ENCODE measurements at regions not wholly inside any gene's neighbourhood (a gene's known extent, or its start where the extent isn't known, plus 50 kb on each side); places are given as distances from the start of the nearest gene placed in this dataset.

DNA sequence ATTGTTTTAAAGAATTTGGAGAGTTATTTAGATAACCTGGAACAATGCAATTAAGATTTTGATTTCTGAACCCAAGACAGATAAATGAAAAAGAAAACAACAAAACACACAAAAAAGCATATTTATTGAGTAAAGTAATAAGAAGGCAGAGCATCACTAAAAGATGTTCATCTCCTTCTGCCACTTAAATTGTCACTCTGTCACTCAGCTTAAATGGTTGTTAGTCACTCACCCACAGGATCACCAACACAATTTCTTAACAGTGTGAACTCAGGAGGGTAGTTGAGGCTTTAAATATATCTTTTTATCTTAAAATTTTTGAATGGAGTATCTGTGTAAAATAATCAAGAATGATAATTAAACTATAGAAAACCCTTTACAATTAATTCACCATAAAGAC lies 1215.5 kb upstream of the PCDH20 start:
- TF ChIP-seq, protein P1, sequence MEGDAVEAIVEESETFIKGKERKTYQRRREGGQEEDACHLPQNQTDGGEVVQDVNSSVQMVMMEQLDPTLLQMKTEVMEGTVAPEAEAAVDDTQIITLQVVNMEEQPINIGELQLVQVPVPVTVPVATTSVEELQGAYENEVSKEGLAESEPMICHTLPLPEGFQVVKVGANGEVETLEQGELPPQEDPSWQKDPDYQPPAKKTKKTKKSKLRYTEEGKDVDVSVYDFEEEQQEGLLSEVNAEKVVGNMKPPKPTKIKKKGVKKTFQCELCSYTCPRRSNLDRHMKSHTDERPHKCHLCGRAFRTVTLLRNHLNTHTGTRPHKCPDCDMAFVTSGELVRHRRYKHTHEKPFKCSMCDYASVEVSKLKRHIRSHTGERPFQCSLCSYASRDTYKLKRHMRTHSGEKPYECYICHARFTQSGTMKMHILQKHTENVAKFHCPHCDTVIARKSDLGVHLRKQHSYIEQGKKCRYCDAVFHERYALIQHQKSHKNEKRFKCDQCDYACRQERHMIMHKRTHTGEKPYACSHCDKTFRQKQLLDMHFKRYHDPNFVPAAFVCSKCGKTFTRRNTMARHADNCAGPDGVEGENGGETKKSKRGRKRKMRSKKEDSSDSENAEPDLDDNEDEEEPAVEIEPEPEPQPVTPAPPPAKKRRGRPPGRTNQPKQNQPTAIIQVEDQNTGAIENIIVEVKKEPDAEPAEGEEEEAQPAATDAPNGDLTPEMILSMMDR (IDR thresholded peaks at IDR 0.05; ENCODE audit: poor library complexity): no peak
- no peak for TF ChIP-seq EZH2 (IDR thresholded peaks at IDR 0.05; ENCODE audit: borderline replicate concordance)
- TF ChIP-seq EZH2phosphoT487 (IDR thresholded peaks at IDR 0.05; ENCODE audit: low read depth, severe bottlenecking, unreplicated experiment): no peak

All from hepatocyte (in vitro differentiated cells).